ENCODE measurements at regions not wholly inside any gene's neighbourhood (a gene's known extent, or its start where the extent isn't known, plus 50 kb on each side); places are given as distances from the start of the nearest gene placed in this dataset.

DNA sequence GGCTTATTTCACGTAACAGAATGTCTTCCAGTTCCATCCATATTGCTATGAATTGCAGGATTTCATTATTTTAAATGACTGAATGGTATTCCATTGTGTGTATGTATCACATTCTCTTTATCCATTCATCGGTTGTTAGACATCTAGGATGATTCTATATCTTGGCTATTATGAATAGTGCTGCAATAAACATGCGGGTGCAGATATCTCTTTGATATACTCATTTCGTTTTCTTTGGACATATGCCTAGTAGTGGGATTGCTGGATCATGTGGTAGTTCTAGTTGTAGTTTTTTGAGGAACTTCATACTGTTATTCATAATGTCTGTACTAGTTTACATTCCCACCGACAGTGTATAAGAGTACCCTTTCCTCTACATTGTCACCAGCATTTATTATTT lies 460.5 kb downstream of the MAN2A1 start:
- no peak for DNase-seq

DNA sequence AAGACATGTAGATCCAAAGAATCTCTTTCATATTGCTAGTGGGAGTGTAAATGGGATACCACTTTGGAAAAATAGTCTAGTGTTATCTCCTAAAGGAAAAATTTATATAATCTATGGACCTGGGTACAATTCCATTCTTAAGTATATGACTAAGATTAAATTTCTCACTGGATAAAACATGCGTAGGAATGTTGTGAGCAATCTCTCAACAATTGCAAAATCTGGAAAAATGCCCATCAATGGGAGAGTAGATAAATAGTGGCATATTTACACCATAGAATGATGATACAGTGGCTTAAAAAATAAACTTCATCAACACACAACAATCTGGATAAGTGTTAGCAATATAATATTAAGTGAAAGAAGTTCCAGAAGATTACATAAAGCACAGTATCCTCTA lies 469.5 kb downstream of the MAN2A1 start:
- no peak for DNase-seq

DNA sequence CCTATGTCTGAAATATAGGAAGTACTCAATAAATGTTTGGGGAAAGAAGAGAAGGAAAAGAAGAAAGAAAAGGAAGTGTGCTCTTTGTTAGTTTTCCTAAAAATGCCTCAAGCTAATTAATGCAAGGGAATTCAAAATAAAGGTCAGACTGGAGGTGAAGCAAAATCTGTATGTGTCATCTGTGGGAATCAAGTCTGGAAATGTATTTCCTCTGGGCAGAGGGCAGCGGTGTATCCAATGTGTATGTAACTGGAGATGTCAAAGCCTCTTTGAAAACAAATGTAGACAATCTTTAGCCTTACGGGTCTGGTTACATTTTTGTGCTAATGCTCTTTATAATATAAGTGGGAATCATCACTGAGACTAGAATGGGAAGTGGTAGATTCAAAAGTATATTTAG lies 471.4 kb downstream of the MAN2A1 start:
- DNase-seq = no peak

DNA sequence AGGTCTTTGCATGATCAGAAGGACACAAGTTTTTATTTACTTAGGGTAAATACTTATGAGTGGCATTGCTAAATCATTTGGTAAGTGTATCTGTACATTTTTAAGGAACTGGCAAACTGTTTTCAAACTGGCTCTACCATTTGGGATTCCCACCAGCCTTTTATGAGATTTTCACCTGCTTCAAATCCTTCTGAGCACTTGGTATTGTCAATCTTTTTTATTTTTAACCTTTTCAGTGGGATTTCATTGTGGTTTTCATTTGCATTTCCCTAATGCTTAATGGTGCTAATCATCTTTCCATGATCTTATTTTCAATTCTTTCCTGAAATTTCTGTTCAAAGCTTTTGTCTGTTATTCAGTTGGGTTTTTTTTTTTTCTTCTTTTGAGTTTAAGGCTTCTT lies 475.6 kb downstream of the MAN2A1 start:
- DNase-seq = no peak

DNA sequence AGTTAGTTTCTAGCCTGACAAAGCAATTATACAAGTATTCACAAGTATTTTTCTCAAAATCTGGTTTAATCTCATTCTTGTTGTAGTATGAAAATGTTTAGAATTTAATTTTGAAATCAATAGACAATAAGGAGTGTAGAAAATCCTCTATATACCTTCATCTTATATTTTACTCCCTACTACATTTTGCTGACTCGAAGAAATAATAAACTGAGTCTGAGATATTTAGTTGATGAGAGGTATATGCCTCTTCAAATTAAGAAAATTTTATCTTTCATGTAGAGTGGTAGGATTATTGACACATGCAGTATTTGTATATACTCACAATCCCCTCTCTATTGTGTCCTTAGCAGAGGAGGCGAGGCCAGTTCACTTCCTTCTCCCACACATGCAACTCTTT lies 477.7 kb downstream of the MAN2A1 start:
- DNase-seq = no peak

DNA sequence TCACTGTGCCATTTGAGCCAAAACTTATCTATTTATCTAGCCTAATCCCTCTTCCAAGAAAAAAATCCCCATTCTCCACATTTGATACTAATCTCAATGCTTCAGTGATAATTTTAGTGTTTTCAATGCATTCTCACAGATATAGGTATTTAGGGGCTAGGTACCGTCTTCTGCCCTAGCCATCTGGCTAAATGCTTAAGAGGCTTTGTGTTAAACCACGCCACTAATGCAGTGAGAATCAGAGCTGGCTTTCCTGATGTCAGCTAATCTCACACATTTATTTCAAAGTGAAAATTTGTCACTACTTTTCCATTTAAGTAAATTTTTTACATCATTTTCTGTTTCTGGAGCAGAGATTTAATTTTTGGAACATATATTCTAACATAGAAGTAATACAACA lies 479.7 kb downstream of the MAN2A1 start:
- no peak for DNase-seq

DNA sequence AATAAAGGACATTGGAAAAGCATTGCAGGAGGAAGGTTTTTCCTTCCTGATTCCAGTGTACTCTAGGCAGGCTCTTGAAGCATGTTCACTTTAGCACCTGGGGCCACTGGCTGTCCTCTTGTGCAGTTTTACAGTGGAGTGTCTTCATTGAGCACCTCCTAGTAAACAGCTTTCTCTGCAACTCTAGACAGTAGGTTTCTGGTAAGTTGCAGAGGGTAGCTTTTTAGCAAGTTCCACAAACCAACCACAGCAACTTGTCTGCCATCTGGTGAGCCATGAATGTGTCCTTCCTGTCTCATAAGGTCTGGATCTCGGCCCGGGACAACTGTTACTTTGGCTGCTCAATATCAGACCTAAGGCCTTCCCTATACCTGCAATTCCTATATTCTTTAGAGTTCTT lies 488.0 kb downstream of the MAN2A1 start:
- DNase-seq = no peak

DNA sequence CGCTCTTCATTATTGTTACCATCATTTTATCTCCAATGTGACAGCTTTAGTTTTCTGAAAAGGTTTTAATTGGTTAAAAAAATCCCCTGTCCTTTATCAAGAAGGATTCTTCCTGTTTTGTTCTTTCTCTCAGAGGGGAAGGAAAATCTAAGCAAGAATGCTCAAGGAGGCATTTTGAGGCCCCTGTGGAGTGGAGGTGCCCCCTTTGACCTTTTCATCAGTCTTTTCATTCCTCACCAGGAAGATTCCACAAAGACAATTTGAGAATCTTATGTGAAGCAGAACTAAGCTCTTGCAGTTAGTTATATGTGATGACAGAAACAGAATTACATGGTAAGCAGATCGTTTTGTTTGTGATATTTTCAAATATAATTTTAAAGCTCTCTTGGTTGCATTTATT lies 489.6 kb downstream of the MAN2A1 start:
- no peak for DNase-seq

DNA sequence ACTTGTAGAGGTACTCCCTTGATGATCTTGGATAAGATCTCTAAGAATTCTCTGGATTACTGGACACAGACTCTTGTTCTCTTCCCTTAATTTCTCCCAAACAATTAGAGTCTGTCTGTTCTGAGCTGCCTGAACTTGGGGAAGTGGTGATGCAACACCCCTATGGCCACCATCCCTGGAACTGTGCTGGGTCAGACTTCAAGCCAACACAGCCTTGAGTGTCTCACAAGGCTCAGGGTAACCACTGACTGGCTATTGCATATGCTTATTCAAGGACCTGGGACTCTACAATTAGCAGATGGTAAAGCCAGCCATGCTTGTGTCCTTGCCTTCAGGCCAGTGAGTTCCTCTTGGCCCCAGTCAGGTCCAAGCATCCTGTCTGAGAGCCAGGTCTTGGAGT lies 504.5 kb downstream of the MAN2A1 start:
- no peak for DNase-seq

DNA sequence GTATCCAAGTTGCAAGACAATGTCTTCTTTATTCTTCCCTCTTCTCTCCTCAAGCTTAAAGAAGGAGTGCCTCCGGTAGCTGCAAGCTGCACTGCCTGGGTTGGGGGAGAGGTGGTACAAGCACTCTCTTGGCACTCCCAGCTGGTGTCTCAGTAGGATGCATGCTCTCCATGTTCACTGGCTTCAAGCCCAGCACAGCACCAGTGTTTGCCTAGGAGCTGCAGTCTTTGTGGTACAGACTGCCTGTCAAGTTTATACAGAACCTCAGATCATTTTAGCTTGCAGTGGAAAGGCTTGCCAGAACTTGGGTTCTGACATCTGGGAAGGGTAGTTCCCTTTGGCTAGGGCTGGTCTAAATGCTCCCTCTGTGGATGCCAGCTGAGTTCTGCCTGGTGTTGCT lies 505.6 kb downstream of the MAN2A1 start:
- no peak for DNase-seq

DNA sequence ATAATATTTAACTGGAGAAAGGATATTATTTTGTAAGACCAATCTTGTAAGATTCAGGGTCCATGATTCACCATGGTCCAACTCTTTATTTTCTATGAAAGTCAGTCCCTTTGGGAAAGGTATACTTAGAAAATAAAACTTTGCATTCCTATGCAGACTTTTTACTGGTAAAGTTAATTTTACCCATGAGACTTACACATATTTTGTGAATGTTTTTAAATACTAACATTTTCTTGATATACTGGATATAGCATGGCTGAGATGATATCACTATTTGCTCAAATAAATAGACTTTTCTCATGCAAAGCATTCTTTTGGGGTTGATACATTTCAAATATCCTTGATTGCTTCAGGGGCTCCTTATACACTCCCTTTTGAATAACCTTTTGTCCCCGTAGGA lies 512.1 kb downstream of the MAN2A1 start:
- no peak for DNase-seq

DNA sequence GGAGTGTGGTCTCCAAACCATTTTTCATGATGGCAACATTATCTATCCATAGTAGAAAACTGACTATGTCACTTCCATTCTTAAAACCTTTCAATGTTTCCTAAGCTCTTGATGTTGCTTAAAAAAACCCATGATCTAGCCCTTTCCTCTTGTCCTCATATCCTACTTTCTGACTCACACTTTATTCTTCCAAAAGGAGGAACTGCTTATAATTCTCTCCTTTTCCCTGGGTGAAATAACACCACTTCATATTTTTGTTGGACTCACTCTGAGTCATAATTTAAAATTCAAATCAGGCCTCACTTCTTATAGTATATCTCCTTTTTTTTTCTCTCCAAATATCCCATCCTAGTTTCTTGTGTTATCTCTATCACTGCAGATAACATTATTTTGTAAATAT lies 513.9 kb downstream of the MAN2A1 start:
- DNase-seq = no peak

DNA sequence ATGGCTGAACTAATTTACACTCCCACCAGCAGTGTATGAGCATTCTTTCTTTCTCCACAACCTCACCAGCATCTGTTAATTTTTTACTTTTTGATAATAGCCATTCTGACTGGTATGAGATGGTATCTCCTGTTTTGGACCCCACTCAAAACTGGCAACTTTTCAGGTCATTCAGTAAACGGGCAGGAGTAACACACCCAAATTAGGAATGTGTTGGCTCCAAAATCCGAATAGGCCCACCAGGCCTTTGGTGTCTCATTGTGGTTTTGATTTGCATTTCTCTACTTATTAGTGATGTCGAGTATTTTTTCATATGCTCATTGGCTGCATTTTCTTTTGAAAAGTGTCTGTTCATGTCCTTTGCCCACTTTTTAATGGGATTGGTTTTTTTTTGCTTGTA lies 517.1 kb downstream of the TMEM232 start:
- no peak for DNase-seq

DNA sequence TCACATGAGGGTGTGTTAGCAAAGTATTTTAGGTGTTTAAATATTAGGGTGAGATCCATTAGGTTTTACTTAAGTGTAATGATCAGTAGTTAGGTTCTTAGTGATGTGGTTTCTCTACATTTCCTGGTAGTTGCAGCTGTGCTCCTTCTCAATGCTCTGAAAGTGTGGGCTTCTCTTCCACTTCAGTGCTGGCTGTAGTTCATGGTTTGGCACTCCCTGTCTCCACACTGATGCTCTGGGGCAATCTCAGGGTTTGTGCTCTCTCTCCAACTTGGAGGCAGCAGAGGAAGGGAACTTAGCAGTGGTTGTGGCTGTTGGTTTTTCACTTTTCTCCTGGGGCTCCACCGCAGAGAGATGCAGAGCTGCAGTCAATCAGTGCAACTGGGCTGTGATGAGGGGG lies 507.5 kb downstream of the TMEM232 start:
- DNase-seq = no peak

DNA sequence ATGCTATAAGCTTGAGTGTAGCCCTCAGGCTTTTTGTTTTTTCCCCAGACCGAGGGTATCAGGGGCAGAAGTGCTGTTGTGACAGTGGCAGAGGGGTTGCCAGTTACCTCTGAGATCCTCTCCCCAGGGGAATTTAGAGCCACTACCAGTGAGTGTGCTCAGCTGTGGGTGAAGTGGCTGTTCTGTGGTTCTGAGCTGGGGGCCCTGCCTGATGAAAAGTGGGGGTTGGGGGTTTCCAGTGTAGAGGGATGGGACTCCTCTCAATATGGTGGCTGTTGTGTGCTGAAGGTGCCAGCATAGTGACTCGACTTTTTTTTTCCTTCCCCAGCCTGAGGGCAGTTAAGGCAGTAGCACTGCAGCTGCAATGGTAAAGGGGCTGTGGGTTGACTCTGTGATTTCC lies 506.7 kb downstream of the TMEM232 start:
- DNase-seq = no peak

DNA sequence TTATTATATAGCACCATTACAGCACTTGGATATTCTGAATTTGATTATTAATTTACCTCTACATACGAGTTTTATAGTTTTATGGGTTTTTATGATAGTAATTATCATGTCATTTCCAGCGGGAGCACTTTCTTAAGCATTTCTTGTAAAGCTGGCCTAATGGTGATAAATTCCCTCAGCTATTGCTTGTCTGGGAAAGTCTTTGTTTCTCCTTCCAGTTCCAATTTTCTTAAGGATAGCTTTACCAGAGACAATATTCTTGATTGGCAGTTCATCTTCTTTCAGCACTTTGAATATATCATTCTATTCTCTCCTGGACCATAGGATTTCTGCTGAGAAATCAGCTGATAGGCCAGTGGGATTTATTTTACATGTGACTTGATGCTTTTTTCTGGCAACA lies 505.4 kb downstream of the TMEM232 start:
- no peak for DNase-seq

DNA sequence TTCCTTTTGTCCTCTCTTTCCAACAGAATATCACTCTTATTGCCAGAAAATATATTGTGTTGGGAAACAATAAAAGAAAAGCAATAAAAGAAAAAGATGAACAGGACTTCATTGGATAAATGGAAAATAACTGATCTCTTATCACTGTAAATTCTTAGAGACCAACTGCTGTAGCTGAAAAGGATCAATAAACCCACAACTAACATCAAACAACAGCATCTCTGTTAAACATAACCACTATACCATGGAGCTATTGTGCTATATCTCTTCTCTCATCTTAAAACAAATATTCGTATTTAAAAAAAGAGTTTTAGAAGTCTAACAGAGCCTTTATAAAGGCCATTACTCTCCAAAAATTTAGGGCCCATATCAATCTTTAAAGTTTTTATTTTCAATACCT lies 502.4 kb downstream of the TMEM232 start:
- DNase-seq = no peak

DNA sequence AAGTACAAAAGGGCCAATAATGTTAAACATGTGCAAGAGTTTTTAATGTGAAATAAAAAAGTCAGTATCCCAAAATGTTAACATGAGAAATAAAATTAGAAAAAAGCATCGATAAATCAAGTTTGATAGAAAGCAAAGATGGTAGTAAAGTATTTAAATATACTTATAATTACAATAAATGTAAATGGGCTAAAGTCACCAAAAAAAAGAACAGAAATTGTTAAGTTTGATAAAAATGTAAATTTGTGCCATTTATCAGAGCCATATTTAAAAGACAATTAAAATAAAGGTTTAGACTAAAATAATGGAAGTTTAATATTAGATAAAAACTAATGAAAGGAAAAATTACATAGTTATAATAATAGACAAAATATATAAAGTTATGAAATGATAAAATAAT lies 500.5 kb downstream of the TMEM232 start:
- no peak for DNase-seq

DNA sequence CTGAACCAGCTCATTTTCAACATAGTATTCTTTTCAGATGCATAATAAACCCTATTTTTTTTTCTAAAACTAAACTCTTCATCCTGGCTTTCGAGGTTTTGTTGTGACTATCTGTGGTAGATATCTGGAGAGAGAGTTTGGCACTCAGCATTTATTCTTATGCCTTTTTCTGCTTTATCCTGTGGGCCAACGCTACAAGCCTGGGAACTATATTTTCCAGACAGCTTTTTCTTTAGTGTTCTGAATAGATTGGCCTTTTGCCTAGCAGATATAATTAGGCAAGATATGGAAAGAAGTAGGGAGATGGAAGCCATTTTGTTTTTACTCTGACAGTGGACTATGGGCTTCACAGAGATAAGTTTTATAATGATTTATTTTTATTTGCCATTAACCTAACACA lies 486.7 kb downstream of the TMEM232 start:
- no peak for DNase-seq

DNA sequence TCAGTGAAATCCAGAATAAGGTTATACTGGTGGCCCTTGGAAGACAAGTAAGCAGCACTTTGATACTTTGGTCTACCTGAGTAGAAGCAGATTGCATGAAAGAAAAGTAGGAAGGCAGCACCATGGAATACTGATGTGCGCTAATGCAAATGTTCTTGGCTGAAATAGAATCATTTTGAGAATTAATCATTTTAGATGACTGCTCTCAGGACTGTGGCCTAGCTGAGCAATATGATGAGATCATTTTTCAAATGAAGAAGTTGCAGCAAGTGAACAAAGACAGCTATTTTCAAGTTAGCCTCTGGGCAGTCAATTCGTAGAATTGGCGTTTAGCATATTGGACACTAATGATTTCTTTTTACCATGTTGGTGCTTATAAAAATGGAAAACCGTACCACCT lies 483.5 kb downstream of the TMEM232 start:
- no peak for DNase-seq

DNA sequence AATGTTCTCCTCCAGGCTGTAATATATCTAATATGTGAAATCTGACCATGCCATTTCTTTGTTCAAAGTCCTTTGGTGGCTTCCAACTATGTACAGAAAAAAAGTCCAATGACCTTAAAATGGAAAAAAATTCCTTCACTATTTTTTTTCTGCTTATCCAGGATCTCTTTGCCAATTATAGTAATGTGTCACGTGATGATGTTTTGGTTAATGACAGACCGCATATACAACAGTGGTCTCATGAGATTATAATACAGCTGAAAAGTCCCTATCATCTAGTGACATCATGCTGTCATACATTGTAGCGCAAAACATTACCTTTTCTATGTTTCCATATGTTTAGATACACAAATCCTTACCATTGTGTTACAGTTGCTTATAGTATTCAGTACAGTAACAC lies 477.6 kb downstream of the TMEM232 start:
- DNase-seq = no peak

DNA sequence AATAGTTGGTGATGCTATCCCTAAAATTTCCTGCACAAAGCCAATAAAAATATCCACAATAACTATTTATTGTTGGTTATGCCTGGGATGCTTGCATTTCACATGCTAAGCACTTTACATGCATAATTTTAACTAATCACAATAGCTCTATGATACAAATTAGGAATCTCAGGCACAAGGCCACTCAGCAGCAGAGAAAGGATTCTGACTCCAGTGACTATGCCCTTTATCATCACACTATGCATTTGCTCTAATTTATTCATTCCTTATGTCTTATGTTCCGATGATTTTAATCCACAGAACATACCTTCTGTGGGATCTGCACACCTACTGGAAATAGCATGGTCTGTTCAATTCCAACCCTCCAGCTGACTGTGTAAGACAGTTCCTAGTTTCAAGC lies 476.1 kb downstream of the TMEM232 start:
- DNase-seq = no peak

DNA sequence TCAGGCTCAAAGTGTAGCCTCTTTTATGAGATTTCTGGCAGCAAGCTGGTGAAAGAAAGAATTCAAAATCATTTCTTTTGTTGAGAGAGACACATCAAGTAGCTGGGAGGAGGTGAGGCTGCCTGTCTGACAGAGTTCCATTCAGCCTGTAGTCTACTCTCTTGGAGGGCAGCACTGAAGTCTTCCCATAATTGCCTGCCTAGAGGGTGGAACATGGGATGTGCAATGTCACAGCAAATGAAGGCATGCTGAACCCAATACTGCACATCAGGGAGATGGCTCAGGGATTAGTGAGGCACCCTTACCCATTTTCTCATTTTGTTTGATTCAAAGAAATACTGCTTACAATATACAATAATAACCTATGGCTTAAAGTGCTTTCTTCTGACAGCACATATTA lies 475.7 kb downstream of the TMEM232 start:
- no peak for DNase-seq

DNA sequence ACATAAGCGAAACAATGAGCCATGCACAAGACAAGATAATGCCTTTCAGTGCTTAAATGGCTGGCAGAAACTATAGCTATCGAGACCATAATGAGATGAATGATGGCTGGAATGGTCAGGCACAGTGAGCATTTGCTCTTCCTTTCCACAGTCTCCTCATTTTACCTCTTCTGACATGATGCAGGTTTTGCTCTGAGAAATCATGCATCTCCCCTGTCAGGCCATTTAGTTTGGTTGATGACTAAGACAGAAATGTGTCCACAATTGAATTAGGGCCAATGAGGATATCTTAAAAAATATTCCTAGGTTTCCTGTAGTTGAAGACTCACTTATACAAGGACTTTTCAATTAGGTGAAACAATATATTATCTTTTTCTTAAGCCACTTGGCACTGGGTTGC lies 475.1 kb downstream of the TMEM232 start:
- DNase-seq = no peak

DNA sequence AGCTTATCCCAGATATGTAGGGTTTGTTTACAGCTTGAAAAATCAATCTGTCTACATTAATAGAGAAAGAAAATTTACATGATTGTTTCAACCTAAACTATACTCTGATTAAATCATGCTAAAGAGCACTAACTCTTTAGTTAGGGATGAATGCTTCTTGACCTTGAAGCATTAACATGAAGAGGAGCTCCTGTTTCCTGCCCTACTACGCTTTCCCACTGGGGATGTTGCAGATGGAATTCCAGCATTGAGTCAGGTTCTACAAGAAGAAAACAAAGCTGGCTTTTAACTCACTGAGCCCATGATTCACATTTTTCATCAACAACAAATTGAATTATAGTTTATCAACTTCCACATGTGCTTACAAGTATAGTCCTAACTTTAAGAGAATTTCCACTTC lies 471.3 kb downstream of the TMEM232 start:
- no peak for DNase-seq

DNA sequence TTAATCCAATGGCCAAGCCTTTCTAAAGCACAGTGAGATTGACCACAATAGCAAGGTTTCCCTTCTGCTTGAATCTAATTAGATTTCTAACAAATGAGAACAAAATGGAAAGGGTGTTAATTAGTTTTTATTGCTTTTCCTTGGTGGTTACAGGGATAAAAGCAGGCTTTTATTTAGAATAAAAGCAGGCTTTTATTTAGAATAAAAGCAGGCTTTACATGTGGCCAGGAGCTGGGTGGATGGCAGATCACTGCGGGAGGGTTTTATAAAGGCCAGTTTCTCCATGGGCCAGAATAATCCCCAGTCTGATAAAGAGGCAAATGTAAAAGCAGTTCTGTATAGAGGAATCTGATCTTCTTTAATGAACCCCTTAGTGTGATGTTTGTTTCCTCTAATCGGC lies 470.2 kb downstream of the TMEM232 start:
- DNase-seq = no peak

DNA sequence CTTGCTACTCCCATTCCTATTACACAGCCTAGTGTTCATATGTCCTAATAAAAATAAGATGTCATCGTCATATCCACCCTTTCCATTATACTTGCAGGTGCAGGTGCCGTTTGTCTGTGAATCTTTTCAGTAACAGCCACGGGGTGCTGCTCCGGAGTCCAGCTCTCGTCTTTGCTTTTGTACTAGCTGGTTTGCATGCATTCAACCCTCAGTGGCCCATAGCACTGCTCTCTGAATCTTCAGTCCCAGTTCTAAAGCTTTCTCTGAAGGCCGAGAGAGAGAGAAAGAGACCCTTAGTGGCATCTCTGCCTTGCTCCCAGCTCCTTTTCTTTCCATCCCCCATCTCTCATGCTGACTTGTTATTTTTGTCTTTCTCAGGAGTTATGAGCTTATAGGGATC lies 468.5 kb downstream of the TMEM232 start:
- no peak for DNase-seq
